NCI-H2196 (cell line): ENCODE measurements at regions not wholly inside any gene's neighbourhood (a gene's known extent, or its start where the extent isn't known, plus 50 kb on each side); places are given as distances from the start of the nearest gene placed in this dataset.
"Not testable (repeated sequence)": the region's sequence is repeated elsewhere in the genome, so short reads cannot be mapped to it uniquely, and the experiment has no call there.

Source experiments
- DNase-seq: peaks from one replicate; lab custom pipeline; 2025; ENCODE audit not compliant: unreplicated experiment; lab: John Stamatoyannopoulos, UW

DNA sequence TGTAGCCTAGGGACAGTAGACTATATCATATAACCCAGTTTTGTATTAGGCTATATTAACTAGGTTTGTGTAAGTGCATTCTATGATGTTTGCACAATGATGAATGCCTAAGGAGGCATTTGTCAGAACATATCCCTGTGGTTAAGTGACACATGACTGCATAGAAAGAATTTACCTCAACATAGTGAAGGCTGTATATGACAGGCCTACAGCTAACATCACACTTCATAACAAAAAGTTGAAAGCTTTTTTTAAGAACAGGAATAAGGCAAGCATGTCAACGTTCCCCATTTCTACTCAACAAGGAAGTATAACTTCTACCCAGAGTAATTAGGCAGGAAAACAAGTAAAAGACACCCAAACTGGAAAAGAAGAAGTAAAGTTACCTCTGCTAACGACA, 165.9 kb upstream of the NDST4 start:
- DNase-seq = no peak

DNA sequence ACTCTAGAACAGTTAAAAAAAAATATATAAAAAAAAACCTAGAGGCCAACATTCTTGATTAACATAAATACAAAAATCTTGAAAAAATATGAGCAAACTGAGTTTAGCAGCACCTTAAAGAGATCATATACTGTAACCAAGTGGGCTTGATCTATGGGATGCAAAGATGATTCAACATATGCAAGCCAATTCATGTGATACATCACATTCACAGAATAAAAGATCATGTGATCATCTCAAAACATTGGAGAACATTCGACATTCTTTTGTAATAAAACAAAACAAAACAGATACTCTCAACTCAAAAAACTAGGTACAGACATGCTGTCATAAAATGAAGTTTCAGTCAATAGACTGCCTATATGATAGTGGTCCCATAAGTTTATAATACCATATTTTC, 165.4 kb upstream of the NDST4 start:
- DNase-seq = no peak

DNA sequence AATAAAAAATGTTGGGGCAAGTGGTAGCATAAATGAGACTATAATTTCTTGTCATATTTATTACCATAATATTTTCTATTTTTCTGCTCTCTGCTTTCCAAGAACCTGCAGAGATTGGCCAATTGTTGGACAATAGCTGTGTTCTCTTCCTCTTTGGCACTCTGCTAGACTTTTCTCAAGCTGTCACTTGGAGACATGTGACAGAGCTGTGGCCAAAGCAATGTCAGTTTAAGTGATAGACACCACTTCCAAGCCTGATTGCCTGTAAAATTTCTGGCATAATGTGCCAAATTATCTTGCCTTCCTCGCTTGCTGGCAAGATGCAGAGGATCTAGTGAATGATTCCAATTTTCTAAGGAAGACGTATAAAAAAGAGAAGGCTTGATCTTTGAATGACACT, 162.2 kb upstream of the NDST4 start:
- no peak for DNase-seq

DNA sequence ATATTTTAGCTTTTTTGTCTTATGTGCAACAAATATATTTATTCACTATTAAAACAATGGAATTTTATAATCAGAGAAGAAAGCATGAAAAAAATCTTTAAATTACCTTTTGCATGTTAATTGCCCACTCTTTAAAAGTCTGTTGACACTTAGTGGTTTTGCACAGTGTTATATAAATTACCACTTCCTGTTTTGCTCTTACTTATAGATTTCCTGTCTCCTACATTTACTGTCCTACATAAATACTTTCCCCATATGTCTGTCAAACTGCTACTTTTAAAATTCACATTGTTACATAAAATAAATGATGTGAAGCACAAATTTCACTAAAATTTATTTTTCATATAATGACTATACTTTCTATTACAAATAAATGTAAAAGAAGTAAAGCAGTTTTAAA, 161.1 kb upstream of the NDST4 start:
- no peak for DNase-seq

DNA sequence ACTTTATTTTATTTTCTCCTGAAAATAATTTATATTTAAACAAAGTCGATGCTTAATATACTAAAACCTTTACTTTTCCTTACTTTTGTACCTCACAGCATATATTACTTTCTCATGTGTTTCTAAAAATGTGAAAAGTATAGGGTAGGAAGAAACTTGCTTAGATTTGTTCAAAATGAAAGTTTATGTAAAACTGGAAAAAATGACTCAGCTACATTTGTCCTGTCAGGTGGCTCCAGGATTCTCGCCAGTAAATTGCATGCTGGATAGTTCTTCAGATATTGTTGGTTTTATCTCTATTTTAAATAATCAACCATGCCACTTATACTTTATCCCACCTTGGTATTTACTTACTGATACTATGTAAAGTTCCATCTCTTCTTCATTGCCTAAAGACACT, 159.2 kb upstream of the NDST4 start:
- no peak for DNase-seq

- DNase-seq = no peak
These were observed 158.8 kb upstream of the NDST4 start for GRCh38 chr4:115272185-115272584.

DNA sequence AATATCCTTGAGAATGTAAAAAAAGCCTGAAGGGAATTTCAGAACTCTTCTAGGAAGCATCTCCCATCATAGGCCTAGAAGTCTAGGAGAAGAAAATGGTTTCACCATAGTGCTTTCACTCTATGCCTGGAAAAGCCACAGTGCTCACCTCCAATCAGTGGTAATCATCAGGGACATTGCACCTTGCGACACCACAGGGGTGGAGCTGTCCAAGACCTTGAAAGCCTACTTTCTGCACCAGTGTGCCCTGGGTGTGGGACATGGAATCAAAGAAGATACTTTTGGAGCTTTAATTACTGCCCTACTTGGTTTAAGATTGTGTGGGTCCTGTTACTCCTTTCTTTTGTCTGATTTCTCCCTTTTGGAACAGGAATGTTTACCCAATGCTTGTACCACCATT, 146.8 kb upstream of the NDST4 start:
- DNase-seq = no peak

GRCh38 chr4:115259642-115260041, 146.2 kb upstream of the NDST4 start:
- DNase-seq = no peak

DNA sequence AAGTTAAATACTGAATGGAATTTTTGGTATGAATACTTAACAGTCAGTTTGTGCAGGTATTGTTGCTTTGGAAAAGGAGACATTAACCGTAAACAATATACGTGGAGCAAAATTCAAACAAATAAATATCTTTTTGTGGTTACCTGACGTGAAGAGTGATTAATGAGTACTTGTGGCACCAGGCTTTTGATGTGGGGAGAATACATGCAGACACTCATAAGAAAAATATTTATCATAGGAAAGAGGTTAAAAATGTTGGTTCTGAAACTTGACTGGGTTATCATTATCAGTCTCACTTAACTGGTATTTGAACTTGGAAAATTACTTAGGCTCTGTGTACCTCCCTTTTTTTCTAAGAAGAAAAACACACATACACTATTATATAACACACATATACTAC, 136.4 kb upstream of the NDST4 start:
- no peak for DNase-seq

GRCh38 chr4:115234405-115235093, 121.1 kb upstream of the NDST4 start:
- DNase-seq = no peak

- DNase-seq = no peak
These were observed 120.2 kb upstream of the NDST4 start for GRCh38 chr4:115233600-115233999.

DNA sequence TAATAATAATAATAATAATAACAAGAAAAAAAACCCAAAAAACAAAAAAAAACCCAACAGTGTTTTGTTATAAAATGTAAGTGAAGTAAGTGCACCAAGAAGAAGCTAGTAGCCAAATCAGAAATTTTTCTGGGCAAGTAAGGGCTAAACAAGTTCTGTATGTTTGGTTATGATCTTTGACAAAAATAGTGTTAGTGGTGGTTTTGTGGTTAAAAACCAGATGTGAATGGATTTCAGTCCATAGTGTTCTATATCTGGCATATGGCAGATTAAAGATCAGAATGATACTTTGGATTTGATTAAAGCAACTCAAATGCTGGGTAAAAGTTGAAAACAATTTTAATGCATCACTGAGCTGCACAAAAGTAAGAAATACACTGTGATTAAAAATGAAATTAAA, 116.5 kb upstream of the NDST4 start:
- DNase-seq = no peak

GRCh38 chr4:115228851-115229250, 115.4 kb upstream of the NDST4 start:
- DNase-seq = no peak

DNA sequence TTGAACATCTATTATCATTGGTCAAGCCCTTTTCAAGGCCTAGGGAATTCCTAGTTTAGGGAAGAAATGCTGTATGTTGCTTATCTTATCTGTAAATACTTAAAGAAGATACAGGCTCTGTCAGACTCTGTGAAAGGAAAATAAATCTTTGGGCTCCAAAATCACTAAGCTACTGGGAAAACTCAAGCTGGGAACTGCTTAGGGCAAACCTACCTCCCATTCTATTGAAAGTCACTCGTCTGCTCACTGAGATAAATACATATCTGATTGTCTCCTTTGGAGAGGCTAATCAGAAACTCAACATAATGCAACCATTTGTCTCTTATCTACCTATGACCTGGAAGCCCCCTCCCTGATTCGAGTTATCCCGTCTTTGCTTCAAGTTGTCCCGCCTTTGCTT, 108.6 kb upstream of the NDST4 start:
- no peak for DNase-seq

DNA sequence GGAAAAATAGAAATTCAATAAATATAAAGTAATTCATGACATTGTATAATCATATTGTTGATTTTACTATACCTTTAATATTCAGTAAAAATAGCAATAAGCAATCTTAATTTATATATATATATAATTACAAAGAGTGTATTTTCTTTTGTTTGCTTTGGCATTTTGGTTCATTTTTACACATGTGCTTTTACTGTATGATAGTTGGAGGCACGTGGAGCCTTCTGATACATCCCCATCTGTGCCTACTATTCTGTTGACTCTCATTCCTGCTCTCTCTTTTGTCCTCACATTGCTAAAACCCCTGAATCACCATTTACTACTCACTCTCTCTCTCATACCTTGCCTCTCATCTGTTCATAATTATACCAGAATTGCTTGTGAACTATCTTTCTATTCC, 106.4 kb upstream of the NDST4 start:
- DNase-seq = no peak

DNA sequence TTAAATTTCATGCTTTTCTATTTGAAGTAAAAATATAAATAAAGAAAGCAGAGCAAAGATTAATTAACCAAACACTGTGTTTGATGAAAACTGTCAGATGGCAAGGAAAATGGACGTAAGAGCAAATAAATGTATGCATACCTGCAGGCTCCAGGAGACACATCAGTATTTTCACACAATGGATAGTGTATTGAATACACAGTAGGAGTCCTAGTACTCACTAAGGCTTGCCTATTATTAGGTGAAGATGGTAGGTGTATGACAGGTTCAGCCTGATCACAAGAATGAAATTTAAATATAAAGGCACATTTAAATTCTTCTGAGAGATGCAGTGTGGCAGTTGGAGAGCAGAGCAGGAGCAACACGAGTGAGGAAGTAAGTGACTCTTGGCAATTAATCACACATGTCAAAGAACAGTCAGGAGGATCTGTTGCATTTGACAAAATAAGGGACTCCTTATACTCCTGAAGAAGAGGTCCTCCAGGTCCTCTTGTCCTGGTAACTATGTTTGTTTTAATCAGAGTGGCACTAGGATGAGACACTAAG, 106.0 kb upstream of the NDST4 start:
- no peak for DNase-seq

DNA sequence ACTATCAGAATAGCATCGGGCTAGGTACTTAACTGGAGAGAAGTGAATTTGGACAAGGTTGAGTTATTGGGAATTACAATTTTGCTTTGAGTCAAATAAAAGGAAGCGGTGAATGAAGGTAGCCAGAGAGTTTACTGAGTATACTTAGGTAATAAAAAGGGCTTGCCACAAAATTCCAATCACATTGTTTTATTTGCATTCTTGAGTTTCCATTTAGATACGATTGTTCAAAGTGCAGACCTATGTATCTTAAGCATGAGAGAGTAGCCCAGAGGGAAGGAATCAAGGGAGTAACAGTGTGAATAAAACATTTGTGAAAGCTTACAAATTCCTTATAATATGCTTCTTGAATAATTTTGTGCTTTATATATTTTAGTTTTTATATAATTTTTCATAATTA, 102.5 kb upstream of the NDST4 start:
- DNase-seq = no peak

- no peak for DNase-seq
These were observed 100.3 kb upstream of the NDST4 start for GRCh38 chr4:115213716-115214115.

DNA sequence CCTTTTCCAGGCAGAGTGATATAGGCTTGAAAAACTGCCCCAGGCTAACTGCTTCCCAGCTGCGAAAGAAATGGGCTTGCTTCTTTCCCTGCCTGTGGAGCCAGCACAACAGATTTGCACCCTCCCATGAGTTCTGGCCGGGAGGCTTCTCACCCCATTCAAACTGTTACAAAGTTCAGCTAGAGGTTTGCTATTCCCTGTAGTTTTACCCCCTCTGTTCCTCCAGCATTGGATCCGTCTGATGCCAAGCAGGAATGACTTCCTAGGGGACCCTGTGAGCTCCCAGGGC, 87.6 kb upstream of the NDST4 start:
- DNase-seq = no peak

- not testable (repeated sequence) for DNase-seq
These were observed 87.0 kb upstream of the NDST4 start for GRCh38 chr4:115200201-115201041.

GRCh38 chr4:115194612-115195011, 81.2 kb upstream of the NDST4 start:
- DNase-seq = not testable (repeated sequence)

DNA sequence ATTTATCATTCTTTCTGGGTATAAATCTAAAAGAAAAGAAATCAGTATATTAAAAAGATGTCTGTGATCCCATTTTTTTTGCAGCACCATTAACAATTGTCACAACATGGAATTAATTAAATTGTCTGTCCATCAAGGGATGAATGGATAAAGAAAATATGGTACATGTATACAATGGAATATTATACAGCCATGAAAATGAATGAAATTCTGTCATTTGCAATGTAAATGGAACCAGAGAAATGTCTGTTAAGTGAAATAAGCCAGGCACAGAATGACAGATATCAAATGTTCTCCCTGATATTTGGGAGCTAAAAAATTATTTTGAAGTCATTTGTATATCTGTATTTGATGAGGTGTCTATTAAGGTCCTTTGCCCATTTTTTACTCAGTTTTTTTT, 77.1 kb upstream of the NDST4 start:
- DNase-seq = no peak

DNA sequence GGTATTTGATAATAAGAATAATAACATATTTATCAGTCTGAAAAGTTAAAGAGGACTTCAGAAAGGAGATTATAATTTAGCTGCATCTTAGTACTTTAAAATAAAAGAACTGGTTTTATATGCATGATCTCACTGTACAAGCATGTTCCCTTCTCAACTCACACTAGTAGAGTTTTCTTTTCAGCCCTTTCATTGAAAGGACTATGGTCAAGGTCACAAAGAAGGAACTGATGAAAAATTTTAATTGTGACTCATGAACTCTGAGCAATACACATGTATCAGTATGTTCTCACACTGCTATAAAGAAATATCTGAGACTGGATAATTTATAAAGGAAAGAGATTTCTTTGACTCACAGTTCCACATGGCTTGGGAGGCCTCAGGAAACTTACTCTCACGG, 73.7 kb upstream of the NDST4 start:
- no peak for DNase-seq
